GM19238 (cell line): ENCODE measurements at regions not wholly inside any gene's neighbourhood (a gene's known extent, or its start where the extent isn't known, plus 50 kb on each side); places are given as distances from the start of the nearest gene placed in this dataset.

Experiments
- DNase-seq: peaks from one replicate; pipeline ENCODE4 v3.0.0; 2011; ENCODE audit warnings: low spot score; ENCODE audit not compliant: insufficient read length

DNA sequence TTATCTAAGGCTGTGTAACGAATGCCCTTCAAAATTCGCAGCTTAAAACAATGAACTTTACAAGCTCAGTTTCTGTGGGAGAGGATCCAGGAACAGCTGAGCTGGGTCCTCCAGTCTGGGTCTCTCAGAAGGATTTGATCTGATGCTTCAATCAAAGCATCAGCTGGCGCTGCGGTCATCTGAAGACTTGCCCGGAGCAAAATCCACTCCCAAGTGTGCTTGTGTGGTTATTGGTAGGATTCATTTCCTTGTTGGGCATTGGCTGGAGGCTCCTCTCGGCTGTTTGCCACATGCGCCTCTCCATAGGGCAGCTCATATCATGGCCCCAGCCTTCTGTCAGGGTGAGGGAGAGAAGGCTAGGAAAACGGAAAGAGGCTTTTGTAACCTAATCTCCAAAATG lies 269.3 kb upstream of the CHD6 start:
- DNase-seq = no peak

DNA sequence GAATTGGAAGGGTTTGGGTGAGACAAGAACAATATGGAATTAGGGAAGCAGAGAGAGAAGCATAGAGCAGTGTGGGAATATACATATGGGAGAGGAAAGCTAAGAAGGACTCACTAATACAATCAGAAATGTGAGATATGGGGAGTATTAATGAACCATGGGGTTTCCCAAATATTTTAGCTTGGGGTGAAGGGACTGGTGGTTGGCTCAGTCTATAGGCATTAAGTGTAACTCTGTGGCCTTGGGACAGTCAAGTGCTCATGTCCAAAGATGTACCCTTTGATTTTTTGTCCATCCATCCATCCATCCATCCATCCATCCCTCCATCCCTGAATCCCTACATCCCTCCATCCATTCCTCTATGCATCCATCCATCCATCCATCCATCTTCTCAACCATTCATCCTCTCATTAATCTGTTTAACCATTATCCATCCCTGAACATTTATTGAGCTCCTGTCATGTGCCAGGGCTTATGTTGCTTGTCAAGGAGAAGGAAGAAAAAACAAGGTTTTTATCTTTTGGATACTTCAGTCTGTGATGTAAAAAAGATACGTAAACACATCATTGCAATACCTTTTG lies 263.4 kb upstream of the CHD6 start:
- no peak for DNase-seq

DNA sequence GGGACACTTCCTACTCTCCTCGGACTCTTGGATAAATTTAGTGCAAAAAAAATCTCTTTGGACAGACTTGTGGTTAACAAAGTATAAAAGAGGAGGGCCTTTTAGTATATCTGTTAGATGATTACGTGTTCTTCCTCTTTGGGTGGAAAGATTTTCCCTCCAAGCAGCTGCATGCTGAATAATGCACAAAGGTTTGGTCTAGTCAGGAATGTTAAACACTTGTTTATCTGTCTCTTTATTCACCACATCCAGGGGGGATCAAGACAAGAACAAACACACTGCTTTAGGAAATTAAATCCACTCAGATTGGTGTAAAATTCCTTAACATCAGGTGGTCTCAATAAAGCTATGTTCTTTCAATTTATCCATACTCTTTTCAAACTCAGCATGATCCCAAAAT lies 260.9 kb upstream of the CHD6 start:
- no peak for DNase-seq

DNA sequence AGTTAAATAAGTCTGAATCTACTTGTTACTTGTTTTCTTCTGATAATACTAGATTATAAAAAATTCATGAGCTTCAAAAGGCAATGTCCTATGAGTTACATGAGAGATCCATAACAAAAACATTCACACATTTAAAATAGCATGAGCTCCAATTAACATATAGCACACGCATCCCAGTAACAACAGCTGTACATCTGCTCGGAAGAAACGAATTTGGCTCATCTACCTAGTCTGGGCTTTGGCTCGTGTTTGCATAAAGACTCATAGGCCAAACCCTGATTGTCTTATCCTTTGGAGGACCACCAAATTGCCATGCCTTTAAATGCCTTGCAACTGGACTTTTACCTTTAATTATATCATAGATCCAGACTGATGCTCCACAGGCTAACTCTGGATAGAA lies 259.7 kb upstream of the CHD6 start:
- DNase-seq = no peak

DNA sequence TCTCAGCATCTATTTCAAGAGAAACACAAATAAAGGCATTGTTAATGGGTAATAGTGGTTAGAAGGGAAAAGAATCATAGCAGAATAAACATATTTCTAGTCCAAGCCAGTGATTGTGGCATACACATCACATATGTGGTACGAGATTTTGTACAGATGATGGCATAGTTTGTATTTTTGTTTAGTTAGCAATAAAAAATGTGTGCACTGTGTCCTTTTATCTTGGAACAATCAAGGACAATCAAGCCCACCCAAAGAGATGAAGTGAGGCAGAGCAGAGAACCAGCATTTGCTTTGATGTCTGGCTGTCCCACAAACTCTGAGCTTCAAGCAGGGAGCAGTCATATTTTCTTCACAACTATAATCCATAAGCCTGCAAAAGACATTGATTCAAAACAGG lies 256.5 kb upstream of the CHD6 start:
- no peak for DNase-seq

DNA sequence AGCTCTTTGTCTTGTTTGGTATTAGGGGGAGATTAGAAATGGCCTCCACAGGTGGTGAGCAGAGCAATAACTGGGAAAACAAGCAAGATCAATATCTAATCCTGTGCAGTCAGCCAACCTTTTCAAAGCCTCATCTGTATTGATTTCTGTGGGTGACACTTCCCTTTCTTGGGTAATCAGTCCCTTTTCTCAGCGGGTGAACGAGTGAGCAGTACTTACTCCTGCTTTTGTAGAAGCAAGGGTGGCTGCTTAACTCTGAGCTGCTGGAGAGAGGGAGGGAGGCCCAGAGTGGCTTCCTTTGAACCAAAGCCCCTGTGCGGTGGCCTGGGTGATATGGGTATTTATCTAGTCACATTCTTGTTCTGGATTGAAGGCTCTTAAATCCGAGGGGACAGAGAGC lies 254.8 kb upstream of the CHD6 start:
- no peak for DNase-seq

DNA sequence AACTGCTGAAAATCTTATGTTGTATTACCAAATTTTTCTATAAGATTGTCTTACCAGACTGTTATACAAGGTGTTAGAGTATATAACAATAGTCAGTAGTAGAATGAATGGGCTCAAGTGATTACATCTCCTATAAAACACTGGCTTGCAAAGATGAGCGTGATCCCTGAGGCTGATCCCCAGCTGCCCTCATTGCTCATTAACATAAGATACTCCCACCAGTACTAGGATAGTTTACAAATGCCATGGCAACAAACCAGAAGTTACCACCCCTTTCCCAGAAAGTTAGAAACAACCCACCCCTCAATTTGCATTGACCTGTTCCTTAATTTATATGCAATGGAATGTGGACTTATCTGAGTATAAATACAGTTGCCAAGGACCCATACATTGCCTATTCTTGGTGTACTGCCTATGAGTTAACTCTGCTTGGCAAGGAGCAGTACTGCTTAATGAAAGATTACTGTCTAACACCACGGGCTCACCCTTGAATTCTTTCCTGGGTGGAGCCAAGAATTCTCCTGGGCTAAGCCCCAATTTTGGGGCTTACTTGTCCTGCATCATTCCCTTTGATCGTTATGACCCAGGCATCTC lies 252.8 kb upstream of the CHD6 start:
- DNase-seq = no peak

DNA sequence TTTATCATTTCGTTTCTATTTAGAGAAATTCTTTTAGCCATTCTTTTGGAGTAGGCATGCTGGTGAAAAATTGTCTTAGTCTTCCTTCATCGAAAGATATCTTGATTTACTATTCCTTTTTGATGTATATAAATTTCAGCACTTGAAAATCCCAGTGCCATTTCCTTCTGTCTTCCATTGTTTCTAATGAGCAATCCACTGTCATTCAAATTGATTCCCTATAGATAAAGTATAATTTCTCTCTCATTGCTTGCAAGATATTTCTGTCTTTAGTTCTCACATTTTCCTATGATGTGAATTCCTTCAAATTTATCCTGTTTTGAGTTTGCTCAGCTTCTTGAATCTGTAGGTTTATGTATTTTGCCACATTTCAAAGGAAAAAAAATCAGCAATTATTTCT lies 251.1 kb upstream of the CHD6 start:
- no peak for DNase-seq

DNA sequence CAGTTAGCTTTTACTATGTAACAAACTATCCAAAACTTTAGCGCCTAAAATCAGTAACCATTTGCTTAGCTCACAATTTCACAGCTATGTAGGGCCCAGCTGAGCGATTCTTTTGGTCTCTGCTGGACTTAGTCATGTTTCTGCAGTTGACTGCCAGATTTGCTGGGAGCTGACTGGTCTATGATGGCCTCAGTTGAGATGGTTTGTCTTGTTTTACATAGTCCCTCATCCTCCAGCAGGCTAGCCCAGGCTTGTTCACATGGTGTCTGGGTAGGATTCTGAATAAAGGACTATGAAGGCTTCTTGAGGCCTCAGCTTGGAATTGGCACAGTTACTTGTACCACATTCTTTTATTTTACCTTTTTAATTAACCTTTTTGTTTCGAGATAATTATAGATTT lies 247.8 kb upstream of the CHD6 start:
- DNase-seq = no peak

DNA sequence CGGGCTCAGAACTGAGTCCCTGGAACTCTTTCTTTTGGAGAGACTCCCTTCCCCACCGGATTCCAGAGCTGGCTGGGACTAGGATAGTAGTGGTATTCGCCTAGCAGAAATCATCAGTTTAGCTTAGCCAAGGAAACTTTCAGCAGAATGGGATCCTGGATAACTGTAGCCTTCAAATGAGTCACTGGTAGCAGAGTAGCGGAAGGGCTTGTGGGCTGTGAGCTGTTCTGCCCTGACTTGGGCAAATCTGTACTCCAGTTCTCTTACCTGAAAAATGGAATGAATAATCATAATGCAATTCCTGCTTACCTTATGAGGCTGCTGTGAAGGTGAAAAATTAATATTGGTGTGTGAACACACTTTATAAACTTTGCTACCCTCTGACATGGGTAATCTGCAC lies 244.3 kb upstream of the CHD6 start:
- DNase-seq = no peak

DNA sequence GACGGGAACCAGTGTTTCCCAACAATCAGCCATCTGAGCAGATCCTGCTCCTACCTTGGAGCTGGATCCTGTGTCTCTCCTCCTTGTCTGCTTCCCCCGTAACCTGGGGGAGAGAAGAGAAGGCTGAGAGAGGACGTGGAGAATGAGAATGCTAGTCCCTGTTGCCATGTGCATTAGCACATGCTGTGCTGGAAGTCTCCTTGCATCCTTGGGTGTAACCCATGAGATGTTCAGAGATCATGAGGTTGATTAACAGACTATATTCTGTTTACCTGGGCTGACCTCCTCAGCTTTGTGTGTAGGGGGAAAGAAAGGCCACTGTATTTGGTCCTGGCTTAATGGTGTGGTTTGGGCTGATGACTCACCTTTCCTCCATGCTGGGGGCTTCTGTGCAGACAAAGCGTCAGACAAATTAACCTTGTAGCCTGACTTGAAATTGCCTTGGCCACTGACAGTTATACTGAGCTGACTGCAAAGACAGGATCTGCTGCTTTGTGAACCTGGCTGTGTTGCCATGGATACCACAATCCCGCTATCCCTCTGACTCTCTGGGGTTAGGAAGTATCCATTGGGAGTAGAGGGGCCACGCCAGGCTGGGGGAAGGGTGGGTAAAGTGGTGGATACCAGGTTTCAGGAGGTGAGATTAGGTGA lies 243.7 kb upstream of the CHD6 start:
- no peak for DNase-seq

DNA sequence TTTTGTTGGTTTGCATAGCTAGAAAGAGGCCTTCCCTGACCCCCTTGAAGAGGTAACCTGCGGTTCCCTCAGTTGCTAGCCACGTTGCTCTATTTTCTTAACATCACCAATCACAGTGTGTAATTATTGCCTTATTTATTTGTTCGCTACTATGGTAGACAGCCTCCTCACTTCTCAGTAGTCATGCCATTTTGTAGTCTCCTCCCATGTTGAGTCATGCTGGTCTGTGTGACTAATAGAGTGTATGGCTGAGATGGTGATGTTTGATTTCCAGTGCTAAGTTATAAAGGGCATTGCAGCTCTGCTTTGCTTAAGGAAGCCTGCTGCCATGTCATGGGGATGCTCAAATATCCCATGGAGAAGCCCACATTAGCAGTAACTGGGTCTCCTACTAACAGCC lies 236.6 kb upstream of the CHD6 start:
- DNase-seq = no peak

DNA sequence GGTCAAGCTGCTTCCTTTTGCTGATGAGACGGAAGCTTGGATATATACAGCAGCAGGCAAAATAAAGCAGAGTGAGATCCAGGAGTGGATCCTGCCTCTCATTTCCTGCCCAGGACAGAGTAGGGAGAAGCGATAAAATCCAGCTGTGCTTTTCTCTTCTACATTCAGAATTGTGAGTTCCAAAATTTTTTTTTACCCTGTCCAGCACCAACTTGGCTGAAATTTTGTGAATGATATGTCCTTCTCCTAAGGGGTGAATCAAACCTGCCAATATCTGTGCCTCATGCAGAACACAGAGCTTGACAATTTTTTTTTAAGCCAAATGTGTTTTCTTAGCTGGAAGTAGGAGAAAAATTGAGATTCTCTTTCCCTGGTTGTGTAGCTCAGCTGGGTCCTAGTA lies 235.6 kb upstream of the CHD6 start:
- DNase-seq = no peak

DNA sequence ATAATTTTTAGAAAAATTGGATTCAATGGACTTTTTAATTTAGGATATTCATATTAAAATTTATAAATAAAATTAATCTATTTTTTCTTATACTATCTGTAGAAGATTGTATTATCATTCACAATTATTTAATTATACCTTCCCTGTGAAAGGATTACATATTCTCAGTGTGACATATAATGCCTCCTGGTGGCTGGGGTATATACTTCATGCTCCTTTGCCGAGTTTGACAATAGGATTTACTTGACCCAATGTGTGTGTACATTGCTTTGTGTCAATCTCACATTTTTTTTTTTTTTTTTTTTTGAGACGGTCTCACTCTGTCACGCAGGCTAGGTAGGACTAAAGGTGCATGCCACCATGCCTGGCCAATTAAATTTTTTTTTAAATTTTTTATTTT lies 230.0 kb upstream of the CHD6 start:
- no peak for DNase-seq

DNA sequence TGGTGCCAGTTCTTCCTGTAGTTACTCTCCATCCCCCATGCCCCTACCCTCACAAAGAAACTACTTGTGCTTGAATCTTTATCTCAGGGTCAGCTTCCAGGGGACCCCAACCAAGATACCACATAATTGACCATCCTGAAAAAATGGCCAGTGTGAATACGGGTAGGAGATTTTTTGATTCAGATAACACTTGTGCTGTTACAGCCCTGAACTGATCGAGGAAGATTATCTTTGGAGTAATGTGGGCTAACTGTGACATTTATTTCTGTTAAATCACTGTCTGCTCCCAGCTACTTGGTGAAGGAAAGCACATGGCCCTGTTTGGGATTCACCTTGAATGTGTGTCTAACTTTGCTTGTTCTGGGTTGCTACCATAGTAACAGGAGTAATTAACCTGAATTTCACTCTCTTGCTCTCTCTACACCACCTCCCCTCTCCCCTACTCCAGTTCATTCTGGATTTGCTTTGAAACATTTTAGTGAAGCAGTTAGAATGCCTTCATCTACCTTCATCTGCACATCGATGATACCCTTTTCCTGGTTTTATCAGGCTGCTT lies 219.6 kb upstream of the CHD6 start:
- DNase-seq = no peak

DNA sequence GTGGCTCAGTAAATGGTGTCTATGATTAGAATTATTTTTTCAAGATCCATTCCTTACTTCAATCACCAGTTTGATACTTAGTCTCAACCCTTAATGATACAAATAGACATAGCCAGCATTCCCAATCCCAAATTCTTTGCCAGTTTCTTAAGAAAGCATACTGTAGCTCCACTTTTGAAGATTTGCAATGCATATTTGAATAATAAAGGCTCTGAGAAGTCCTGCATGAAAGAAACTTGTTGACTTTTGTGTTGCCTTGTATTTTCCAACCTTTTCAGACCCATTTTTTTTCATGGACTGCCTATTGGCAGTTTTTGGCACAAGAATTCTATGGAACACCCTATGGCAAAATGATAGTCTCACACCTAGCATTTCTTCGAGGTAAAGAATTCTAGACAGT lies 215.6 kb upstream of the CHD6 start:
- no peak for DNase-seq

DNA sequence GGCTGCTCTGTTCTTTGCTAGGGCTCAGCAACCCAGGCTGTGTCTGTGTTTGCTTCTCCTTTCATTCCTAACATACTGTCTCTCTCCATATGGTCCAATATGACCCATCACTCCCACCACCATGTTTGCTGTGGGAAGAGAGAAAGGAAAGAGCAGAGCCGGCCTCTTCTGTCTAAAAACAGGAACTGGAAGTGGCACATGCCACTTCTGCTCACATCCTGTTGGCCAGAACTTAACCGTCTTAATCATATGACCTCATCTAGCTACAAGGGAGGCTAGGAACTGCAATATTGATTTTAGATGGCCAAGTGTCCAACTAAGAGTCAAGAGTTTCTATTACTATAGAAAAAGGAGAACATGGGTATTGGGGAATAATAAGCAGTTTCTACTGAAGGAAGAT lies 212.5 kb upstream of the CHD6 start:
- no peak for DNase-seq

DNA sequence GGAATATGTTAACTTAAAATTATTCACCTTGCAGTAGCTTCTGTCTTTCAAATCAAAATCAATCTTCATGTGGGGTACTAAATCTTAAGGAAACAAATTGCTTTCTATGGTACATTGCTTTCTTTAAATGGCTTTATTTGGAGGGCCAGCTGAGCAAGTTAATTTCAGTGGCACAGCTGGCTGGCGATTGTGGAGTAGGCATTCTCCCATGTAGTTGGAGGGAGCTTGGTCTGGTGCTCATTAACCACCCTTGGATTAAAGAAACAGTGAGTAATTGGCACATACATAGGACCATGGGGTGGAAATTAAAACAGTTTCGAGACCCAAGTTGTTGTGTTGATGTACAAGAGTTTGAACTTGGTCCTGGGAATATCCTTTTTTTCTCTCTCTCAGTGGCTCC lies 201.3 kb upstream of the CHD6 start:
- no peak for DNase-seq

DNA sequence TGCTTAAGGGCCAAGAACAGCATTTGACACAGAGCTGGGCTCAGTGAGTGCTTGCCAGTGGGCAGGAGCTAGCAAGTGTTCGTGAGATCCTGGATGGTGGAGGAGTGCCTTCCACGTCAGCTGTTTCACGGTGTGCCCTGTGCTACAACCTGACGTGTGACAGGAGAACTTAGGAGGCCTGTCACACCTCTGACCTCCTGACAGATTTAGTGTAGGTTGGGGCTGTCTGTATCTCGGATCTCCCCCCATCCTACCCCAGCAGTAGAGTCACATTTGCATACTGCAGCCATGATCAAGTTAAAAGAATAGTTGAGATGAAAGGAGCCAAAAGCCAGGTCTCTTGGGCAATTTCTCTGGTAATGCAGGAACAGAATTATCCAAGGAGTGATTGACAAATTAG lies 200.8 kb upstream of the CHD6 start:
- DNase-seq = no peak

DNA sequence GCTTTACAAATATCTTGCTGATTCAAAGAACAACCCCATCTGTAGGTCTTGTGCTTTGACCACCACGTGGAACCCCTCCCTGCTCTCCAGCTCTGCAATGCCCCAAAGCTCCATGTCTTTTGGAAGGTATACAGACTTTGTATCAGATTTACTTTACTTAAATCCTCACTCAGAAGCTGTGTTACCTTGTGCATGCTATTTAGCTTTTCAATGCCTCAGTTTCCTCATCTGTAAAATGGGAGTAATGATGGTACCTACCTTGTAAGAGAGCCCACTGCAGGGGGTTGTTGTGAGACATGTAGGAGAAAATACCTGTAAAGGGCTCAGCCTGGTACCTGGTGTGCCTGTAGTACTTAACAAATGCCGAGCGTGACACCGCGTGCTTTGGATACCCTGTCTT lies 200.2 kb upstream of the CHD6 start:
- DNase-seq = no peak

DNA sequence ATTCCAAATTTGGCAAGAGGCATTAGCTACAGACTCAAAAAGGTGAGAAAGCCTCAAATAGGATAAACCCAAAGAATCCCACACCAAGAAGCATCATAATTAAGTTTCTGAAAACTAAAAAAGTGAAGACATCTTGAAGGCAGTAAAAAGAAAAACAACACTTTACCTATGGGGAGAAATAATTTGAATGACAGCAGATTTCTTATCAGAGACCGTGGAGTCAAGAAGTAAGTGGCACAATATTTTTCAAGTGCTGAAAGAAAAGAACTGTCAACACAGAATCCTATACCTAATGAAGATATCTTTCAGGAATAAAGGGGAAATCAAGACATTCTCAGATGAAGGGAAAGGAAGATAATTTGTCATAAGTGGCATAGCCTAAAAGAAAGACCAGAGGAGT lies 193.3 kb upstream of the CHD6 start:
- DNase-seq = no peak

DNA sequence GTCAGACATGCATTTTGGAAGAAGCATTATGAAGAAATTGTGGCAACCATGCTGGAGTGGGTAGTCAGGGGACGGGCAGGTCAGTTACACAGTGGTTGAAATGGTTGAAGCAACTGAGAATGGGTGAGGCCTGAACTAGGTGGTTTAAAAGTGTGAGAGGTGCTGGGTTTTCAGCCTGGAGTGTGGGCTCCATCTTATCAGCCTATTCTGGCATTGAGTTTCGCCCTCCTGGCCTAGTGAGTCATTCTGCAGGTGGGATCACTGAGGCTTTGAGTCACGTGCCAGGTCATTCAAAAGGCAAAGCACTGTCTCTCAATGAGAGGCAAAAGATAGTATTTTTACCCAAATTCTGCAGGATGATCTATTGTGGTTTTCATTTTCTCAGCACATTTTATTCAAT lies 181.9 kb upstream of the CHD6 start:
- DNase-seq = no peak

DNA sequence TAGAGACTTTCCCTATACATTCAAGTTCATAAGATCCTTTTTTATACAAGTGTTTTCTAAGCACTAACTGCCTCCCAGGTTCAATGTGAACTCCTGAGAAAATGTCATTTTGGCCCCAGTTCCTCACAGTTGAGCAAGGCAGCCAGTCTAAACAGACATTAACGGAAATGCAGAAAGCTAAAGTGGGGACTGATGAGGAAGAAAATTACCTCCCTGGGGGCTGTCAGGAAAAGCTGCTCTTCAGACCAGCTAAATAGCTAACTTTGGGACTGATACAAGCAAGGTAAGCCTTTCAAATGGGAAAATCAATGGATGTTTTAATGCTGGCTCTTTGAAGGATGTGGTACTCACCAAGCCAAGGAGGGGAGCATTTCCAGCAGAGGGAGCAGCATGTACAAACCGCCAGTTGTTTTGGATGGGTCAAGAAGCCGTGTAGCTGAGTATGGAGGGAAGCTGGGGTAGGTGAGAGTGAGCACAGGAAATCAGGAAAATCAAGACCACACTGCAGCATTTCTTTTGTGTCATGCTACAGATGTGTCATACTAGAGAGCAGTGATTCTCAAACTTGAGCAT lies 180.8 kb upstream of the CHD6 start:
- no peak for DNase-seq
